Left ventricle myocardium inferior (tissue), 1 donor: ENCODE measurements at regions not wholly inside any gene's neighbourhood (a gene's known extent, or its start where the extent isn't known, plus 50 kb on each side); places are given as distances from the start of the nearest gene placed in this dataset.
"Not testable (repeated sequence)": the region's sequence is repeated elsewhere in the genome, so short reads cannot be mapped to it uniquely, and the experiment has no call there.

Source experiments
- DNase-seq: peaks from one replicate; pipeline ENCODE4 v3.0.0-alpha.2; 2020
- H3K27ac ChIP-seq: fragments of 200-600 bp; replicated peaks from 2 replicates; pipeline ENCODE4 v1.8.0; 2021
- H3K27me3 ChIP-seq: fragments of 200-600 bp; 2 replicates; pipeline ENCODE4 v1.8.0; 2021; ENCODE audit warnings: low read depth
- H3K36me3 ChIP-seq: fragments of 200-600 bp; 2 replicates; pipeline ENCODE4 v1.8.0; 2021
- H3K4me1 ChIP-seq: fragments of 200-600 bp; 2 replicates; pipeline ENCODE4 v1.8.0; 2021
- H3K4me3 ChIP-seq: fragments of 200-600 bp; 2 replicates; pipeline ENCODE4 v1.8.0; 2021; ENCODE audit warnings: mild to moderate bottlenecking, moderate library complexity
- H3K9me3 ChIP-seq: fragments of 200-600 bp; replicated peaks from 2 replicates; pipeline ENCODE4 v1.8.0; 2021
- CTCF ChIP-seq: fragments of 200-600 bp; IDR thresholded peaks from 2 replicates; pipeline ENCODE4 v1.8.0; 2021; ENCODE audit warnings: antibody characterized with exemption, mild to moderate bottlenecking, borderline replicate concordance
- intact Hi-C: fragments of 100-400 bp; cut with micrococcal nuclease; formaldehyde crosslinking; loops from one replicate; pipeline ENCODE4 v1.11.0; 2022
- donor health status: DM: no; HTN: yes; CAD: no; lungs with severe emphysema.

GRCh38 chr16:66245868-66246267 is 120.6 kb upstream of the CDH5 start:
- H3K4me1 ChIP-seq: peaks cover 42% of the 10 kb centered on the region
- no peak overlapping the region for H3K4me3 ChIP-seq
- no peaks in the 10 kb centered on the region for H3K9me3 ChIP-seq
- no peak overlapping the region for H3K27ac ChIP-seq
- DNase-seq: no peak
- TF ChIP-seq CTCF: no peak
- intact Hi-C loops: no loop called here
- H3K36me3 ChIP-seq: no peaks in the 10 kb centered on the region
- H3K27me3 ChIP-seq: peaks cover 17% of the 10 kb centered on the region

- Histone ChIP-seq H3K27me3 (peaks cover 22% of the 10 kb centered on the region), H3K4me1 (peaks cover 34% of the 10 kb centered on the region), H3K9me3 (no peaks in the 10 kb centered on the region), H3K36me3 (no peaks in the 10 kb centered on the region), H3K27ac (no peak overlapping the region), H3K4me3 (no peak overlapping the region)
- TF ChIP-seq CTCF: no peak
- intact Hi-C loops: no loop called here
- no peak for DNase-seq
Measured at GRCh38 chr16:66245072-66245471, 121.4 kb upstream of the CDH5 start.

GRCh38 chr16:66242672-66243071 is 123.8 kb upstream of the CDH5 start:
- intact Hi-C loops: no loop called here
- no peaks in the 10 kb centered on the region for H3K36me3 ChIP-seq
- TF ChIP-seq CTCF: no peak

GRCh38 chr16:66242206-66242605 is 124.3 kb upstream of the CDH5 start:
- H3K36me3 ChIP-seq, DNase-seq, H3K4me3 ChIP-seq, H3K27ac ChIP-seq, intact Hi-C loops: not testable (repeated sequence)
- Histone ChIP-seq H3K9me3 (peaks cover 19% of the 10 kb centered on the region), H3K4me1 (peaks cover 13% of the 10 kb centered on the region), H3K27me3 (peaks cover 22% of the 10 kb centered on the region)

More at GRCh38 chr16:66242672-66243071, 123.8 kb upstream of the CDH5 start:
- no peak for DNase-seq
- peaks cover 16% of the 10 kb centered on the region for H3K4me1 ChIP-seq
- H3K9me3 ChIP-seq: peaks cover 19% of the 10 kb centered on the region
- H3K27ac ChIP-seq: no peak overlapping the region
- peaks cover 22% of the 10 kb centered on the region for H3K27me3 ChIP-seq
- H3K4me3 ChIP-seq: no peak overlapping the region

- no peak overlapping the region for H3K4me3 ChIP-seq
- DNase-seq: peak; percentile 38
Measured at GRCh38 chr16:66240631-66241395, 125.7 kb upstream of the CDH5 start.

More at GRCh38 chr16:66240631-66241395, 125.7 kb upstream of the CDH5 start:
- TF ChIP-seq CTCF: no peak
- H3K9me3 ChIP-seq: peaks cover 19% of the 10 kb centered on the region
- no peaks in the 10 kb centered on the region for H3K36me3 ChIP-seq
- intact Hi-C loops: no loop called here
- H3K27me3 ChIP-seq: peaks cover 22% of the 10 kb centered on the region
- H3K27ac ChIP-seq: no peak overlapping the region
- peaks cover 5% of the 10 kb centered on the region for H3K4me1 ChIP-seq
